Prostate gland (tissue), 2 donors: ENCODE measurements at regions not wholly inside any gene's neighbourhood (a gene's known extent, or its start where the extent isn't known, plus 50 kb on each side); places are given as distances from the start of the nearest gene placed in this dataset.

Source experiments
- DNase-seq: peaks from one replicate; pipeline ENCODE4 v3.0.0-alpha.2; 2019; ENCODE audit warnings: low spot score
- H3K27ac ChIP-seq, 2 donors: fragments of 200-600 bp; sonication (generic); 2 replicates each; pipeline ENCODE4 v1.5.1; 2017 to 2019
- H3K27me3 ChIP-seq: fragments of 200-600 bp; sonication (generic); replicated peaks from 2 replicates; pipeline ENCODE4 v1.5.1; 2019; ENCODE audit not compliant: insufficient read depth
- H3K36me3 ChIP-seq, 2 donors: fragments of 200-600 bp; sonication (generic); 1 replicate in 1 of 2; 2 replicates in 1 of 2; pipeline versions ENCODE4 v1.5.1 to v1.8.1; 2017 to 2019
- H3K4me1 ChIP-seq: fragments of 200-600 bp; sonication (generic); replicated peaks from 2 replicates; pipeline ENCODE4 v1.5.1; 2019
- H3K4me3 ChIP-seq, 2 donors: fragments of 200-600 bp; sonication (generic); 2 replicates each; pipeline ENCODE4 v1.5.1; 2017 to 2019
- H3K9me3 ChIP-seq: fragments of 200-600 bp; sonication (generic); 2 replicates; pipeline ENCODE4 v1.5.1; 2017
- CTCF ChIP-seq, 4 experiments: fragments of 200-600 bp in 2 of 4; fragments of 450-650 bp in 2 of 4; sonication (generic) in 2 of 4; IDR thresholded peaks; 1 replicate in 3 of 4; 2 replicates in 1 of 4; pipeline ENCODE4 v1.5.1; 2016 to 2019; ENCODE audit warnings: antibody characterized with exemption in 4 of 4, mild to moderate bottlenecking in 2 of 4, moderate library complexity in 2 of 4
- POLR2A ChIP-seq: fragments of 450-650 bp; IDR thresholded peaks from one replicate; pipeline ENCODE4 v1.6.1; 2016; ENCODE audit warnings: antibody characterized with exemption, mild to moderate bottlenecking
- POLR2AphosphoS5 ChIP-seq: sonication (generic); formaldehyde crosslinking; IDR thresholded peaks from one replicate; pipeline ENCODE4 v1.6.1; 2017; ENCODE audit warnings: antibody characterized with exemption
- WGBS: methylation state at CpG from one replicate; pipeline ENCODE4 v1.1.5; 2018; 5-methylcytosine and 5-hydroxymethylcytosine counted together
- intact Hi-C: fragments of 100-400 bp; cut with DNase I; formaldehyde crosslinking; loops from one replicate; pipeline ENCODE4 v1.14.2; 2022

- DNase-seq, result no peak
- 50% methylated on average over 1 of the region's 1 CpG for WGBS
- Histone ChIP-seq H3K9me3 (no peaks in the 10 kb centered on the region), H3K27ac (no peak overlapping the region), H3K4me3 (no peak overlapping the region), H3K36me3 (no peaks in the 10 kb centered on the region), H3K27me3 (no peaks in the 10 kb centered on the region), H3K4me1 (no peaks in the 10 kb centered on the region)
- intact Hi-C loops, result no loop called here
- no peak for TF ChIP-seq POLR2A
- no peak for TF ChIP-seq POLR2AphosphoS5
- no peak for TF ChIP-seq CTCF (IDR thresholded peaks at IDR 0.05)
Observed at GRCh38 chr11:10913075-10913474, 55.2 kb upstream of the ZBED5 start.

- no peak overlapping the region for H3K4me3 ChIP-seq
- intact Hi-C loops, result no loop called here
Observed at GRCh38 chr11:10911907-10912306, 54.1 kb upstream of the ZBED5 start.

GRCh38 chr11:10909141-10909883 is 51.5 kb upstream of the ZBED5 start:
- Histone ChIP-seq H3K36me3 (no peaks in the 10 kb centered on the region), H3K27ac (no peak overlapping the region), H3K4me3 (no peak overlapping the region), H3K4me1 (no peaks in the 10 kb centered on the region), H3K9me3 (no peaks in the 10 kb centered on the region), H3K27me3 (no peaks in the 10 kb centered on the region)
- 89% methylated on average over 8 of the region's 8 CpGs for WGBS
- no peak for TF ChIP-seq CTCF (IDR thresholded peaks at IDR 0.05)
- no peak for DNase-seq
- intact Hi-C loops, result loop anchor here (5.0 kb wide), 1 partner anchor 112 kb away; no protein-coding TSS in a partner anchor

More at GRCh38 chr11:10911907-10912306, 54.1 kb upstream of the ZBED5 start:
- no peak for DNase-seq
- H3K9me3 ChIP-seq, result no peaks in the 10 kb centered on the region
- H3K36me3 ChIP-seq, result no peaks in the 10 kb centered on the region
- no peak overlapping the region for H3K27ac ChIP-seq
- 24% methylated on average over 7 of the region's 7 CpGs for WGBS
- no peaks in the 10 kb centered on the region for H3K27me3 ChIP-seq
- no peaks in the 10 kb centered on the region for H3K4me1 ChIP-seq
- TF ChIP-seq POLR2A, result no peak
- TF ChIP-seq POLR2AphosphoS5, result no peak

GRCh38 chr11:10908215-10908951 is 50.5 kb upstream of the ZBED5 start:
- 87% methylated on average over 8 of the region's 8 CpGs for WGBS
- H3K9me3 ChIP-seq, result no peaks in the 10 kb centered on the region
- TF ChIP-seq POLR2AphosphoS5 (no peak), POLR2A (no peak), CTCF (IDR thresholded peaks at IDR 0.05) (no peak)
- H3K36me3 ChIP-seq, result no peaks in the 10 kb centered on the region
- no peak overlapping the region for H3K4me3 ChIP-seq
- no peaks in the 10 kb centered on the region for H3K4me1 ChIP-seq
- H3K27ac ChIP-seq, result no peak overlapping the region
- no peak for DNase-seq
- H3K27me3 ChIP-seq, result no peaks in the 10 kb centered on the region
- intact Hi-C loops, result loop anchor here (5.0 kb wide), 1 partner anchor 111 kb away; no protein-coding TSS in a partner anchor
